PC-3 (cell line): ENCODE measurements at regions not wholly inside any gene's neighbourhood (a gene's known extent, or its start where the extent isn't known, plus 50 kb on each side); places are given as distances from the start of the nearest gene placed in this dataset.

Experiments used
- EZH2 ChIP-seq: fragments of 300-600 bp; sonication (generic); IDR thresholded peaks from one replicate; pipeline ENCODE4 v1.6.1; 2017; ENCODE audit warnings: antibody characterized with exemption, mild to moderate bottlenecking, low read length; ENCODE audit not compliant: unreplicated experiment
- EZH2phosphoT487 ChIP-seq: fragments of 300-600 bp; sonication (generic); IDR thresholded peaks from 2 replicates; pipeline ENCODE4 v1.6.1; 2018; ENCODE audit warnings: mild to moderate bottlenecking, antibody characterized with exemption, low read length, borderline replicate concordance
- TF ChIP-seq, protein P1 (sequence below): fragments of 300-600 bp; sonication (generic); conservative IDR thresholded peaks from 2 replicates; pipeline ENCODE4 v1.5.1; 2017; ENCODE audit warnings: antibody characterized with exemption, low read depth, mild to moderate bottlenecking, low read length

DNA sequence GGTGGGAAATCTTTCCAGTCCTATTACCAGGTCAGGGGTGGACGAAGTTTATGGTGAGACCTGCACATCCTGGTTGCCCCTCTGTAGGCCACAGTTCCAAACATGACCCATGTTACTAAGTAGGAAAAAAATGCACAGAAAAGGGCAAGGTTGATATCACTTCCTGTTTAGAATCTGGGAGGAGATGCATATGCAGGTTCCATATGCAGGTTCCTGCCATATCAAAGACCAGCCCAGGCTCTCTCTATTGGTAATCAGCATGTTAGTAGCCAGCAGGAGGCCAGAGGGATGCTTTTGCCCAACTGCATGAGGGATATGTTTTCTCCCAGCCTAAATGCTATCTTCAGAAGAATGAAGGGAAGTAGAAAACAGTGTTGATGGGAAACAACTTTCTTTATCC lies 657.2 kb downstream of the ANKRD50 start:
- TF ChIP-seq, protein P1, sequence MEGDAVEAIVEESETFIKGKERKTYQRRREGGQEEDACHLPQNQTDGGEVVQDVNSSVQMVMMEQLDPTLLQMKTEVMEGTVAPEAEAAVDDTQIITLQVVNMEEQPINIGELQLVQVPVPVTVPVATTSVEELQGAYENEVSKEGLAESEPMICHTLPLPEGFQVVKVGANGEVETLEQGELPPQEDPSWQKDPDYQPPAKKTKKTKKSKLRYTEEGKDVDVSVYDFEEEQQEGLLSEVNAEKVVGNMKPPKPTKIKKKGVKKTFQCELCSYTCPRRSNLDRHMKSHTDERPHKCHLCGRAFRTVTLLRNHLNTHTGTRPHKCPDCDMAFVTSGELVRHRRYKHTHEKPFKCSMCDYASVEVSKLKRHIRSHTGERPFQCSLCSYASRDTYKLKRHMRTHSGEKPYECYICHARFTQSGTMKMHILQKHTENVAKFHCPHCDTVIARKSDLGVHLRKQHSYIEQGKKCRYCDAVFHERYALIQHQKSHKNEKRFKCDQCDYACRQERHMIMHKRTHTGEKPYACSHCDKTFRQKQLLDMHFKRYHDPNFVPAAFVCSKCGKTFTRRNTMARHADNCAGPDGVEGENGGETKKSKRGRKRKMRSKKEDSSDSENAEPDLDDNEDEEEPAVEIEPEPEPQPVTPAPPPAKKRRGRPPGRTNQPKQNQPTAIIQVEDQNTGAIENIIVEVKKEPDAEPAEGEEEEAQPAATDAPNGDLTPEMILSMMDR: no peak
- no peak for TF ChIP-seq EZH2
- TF ChIP-seq EZH2phosphoT487: no peak
